AG04450 (cell line): ENCODE measurements at regions not wholly inside any gene's neighbourhood (a gene's known extent, or its start where the extent isn't known, plus 50 kb on each side); places are given as distances from the start of the nearest gene placed in this dataset.

Experiments
- CTCF ChIA-PET: fragments of 300-600, 350-600 bp; formaldehyde crosslinking; extraction: SDS; loops from one replicate; lab custom pipeline; 2022; ENCODE audit warnings: antibody characterized with exemption, inconsistent platforms; lab: Charles Lee
- POLR2A ChIA-PET: fragments of 350-600 bp; formaldehyde crosslinking; extraction: SDS; loops from one replicate; lab custom pipeline; 2021; ENCODE audit warnings: antibody characterized with exemption, inconsistent platforms; lab: Yijun Ruan, JAX
- DNase-seq: peaks from one replicate; pipeline ENCODE4 v3.0.0-alpha.2; 2011; ENCODE audit warnings: low read depth, low spot score
- H3K27ac ChIP-seq: one replicate; pipeline ENCODE4 v1.5.1; 2012; ENCODE audit warnings: low read depth, low read length, control low read depth
- H3K27me3 ChIP-seq: one replicate; pipeline ENCODE4 v1.6.0; 2012; ENCODE audit warnings: low read length; ENCODE audit not compliant: control insufficient read depth, insufficient read depth
- H3K4me3 ChIP-seq: 2 replicates; pipeline ENCODE4 v1.5.1; 2011; ENCODE audit warnings: mild to moderate bottlenecking, low read depth, low read length, control low read depth
- H3K9me3 ChIP-seq: 2 replicates; pipeline ENCODE4 v1.5.1; 2012; ENCODE audit warnings: low read length; ENCODE audit not compliant: control insufficient read depth, insufficient read depth
- CTCF ChIP-seq: IDR thresholded peaks from 2 replicates; pipeline ENCODE4 v1.5.1; 2011; ENCODE audit warnings: low read depth, low read length, control low read depth, inconsistent platforms

GRCh38 chr6:14622085-14622484 lies 504.5 kb downstream of the CD83 start:
- Histone ChIP-seq H3K4me3 (no peak overlapping the region), H3K9me3 (no peaks in the 10 kb centered on the region), H3K27ac (no peak overlapping the region), H3K27me3 (no peaks in the 10 kb centered on the region)
- ChIA-PET POLR2A (no interaction called here), CTCF (interaction anchor here (0.7 kb wide), 1 partner anchor 184 kb away, joined by 3 read pairs; no protein-coding TSS in a partner anchor)
- no peak for DNase-seq
- no peak for TF ChIP-seq CTCF

GRCh38 chr6:14622909-14623505 lies 505.4 kb downstream of the CD83 start:
- Histone ChIP-seq H3K27me3 (no peaks in the 10 kb centered on the region), H3K9me3 (peaks cover 7% of the 10 kb centered on the region), H3K27ac (no peak overlapping the region), H3K4me3 (no peak overlapping the region)
- no peak for DNase-seq
- CTCF ChIA-PET, result no interaction called here
- POLR2A ChIA-PET, result interaction anchor here (0.6 kb wide), 1 partner anchor 361 kb away, joined by 3 read pairs; no protein-coding TSS in a partner anchor
- TF ChIP-seq CTCF, result no peak

- TF ChIP-seq CTCF, result no peak
- Histone ChIP-seq H3K27me3 (no peaks in the 10 kb centered on the region), H3K9me3 (peaks cover 11% of the 10 kb centered on the region), H3K4me3 (no peak overlapping the region), H3K27ac (no peak overlapping the region)
- ChIA-PET POLR2A (interaction anchor here (0.6 kb wide), 1 partner anchor 326 kb away, joined by 3 read pairs; no protein-coding TSS in a partner anchor), CTCF (no interaction called here)
- no peak for DNase-seq
Measured at GRCh38 chr6:14625173-14625895, 507.8 kb downstream of the CD83 start.

GRCh38 chr6:14626556-14626955 lies 509.0 kb downstream of the CD83 start:
- POLR2A ChIA-PET, result no interaction called here
- DNase-seq, result no peak
- H3K27me3 ChIP-seq, result no peaks in the 10 kb centered on the region
- CTCF ChIA-PET, result no interaction called here
- TF ChIP-seq CTCF, result no peak
- no peak overlapping the region for H3K4me3 ChIP-seq
- H3K9me3 ChIP-seq, result peaks cover 11% of the 10 kb centered on the region
- no peak overlapping the region for H3K27ac ChIP-seq

GRCh38 chr6:14630016-14630415 lies 512.4 kb downstream of the CD83 start:
- H3K27me3 ChIP-seq, result no peaks in the 10 kb centered on the region
- no peak for DNase-seq
- no peak overlapping the region for H3K27ac ChIP-seq
- ChIA-PET CTCF (no interaction called here), POLR2A (no interaction called here)
- peaks cover 11% of the 10 kb centered on the region for H3K9me3 ChIP-seq
- no peak overlapping the region for H3K4me3 ChIP-seq
- TF ChIP-seq CTCF, result no peak
